Lung (tissue), 11 donors: ENCODE measurements at regions not wholly inside any gene's neighbourhood (a gene's known extent, or its start where the extent isn't known, plus 50 kb on each side); places are given as distances from the start of the nearest gene placed in this dataset.
A peak's percentile ranks its signal among the peaks of the same experiment; 100 is the strongest.

Experiments
- ATAC-seq: fragments of 200-7000 bp; cut with Tn5 transposase; one replicate; pipeline ENCODE4 v1.9.1; 2020; ENCODE audit warnings: moderate number of reproducible peaks; ENCODE audit not compliant: insufficient read depth, low FRiP score
- DNase-seq, 3 donors: peaks; one replicate each; pipeline ENCODE4 v3.0.0-alpha.2; 2013 to 2017
- H3K27ac ChIP-seq, 2 donors: one replicate each; pipeline ENCODE4 v1.5.1; 2013; ENCODE audit warnings: mild to moderate bottlenecking in 2 of 2, moderate library complexity in 2 of 2, control low read depth in 1 of 2, inconsistent platforms in 1 of 2, low read depth in 1 of 2, low read length in 1 of 2
- H3K27me3 ChIP-seq, 3 donors: one replicate each; pipeline ENCODE4 v1.5.1; 2013; ENCODE audit warnings: low read length in 2 of 3; ENCODE audit not compliant: control insufficient read depth in 3 of 3, insufficient read depth in 3 of 3
- H3K36me3 ChIP-seq, 4 donors: one replicate each; pipeline ENCODE4 v1.5.1; 2013; ENCODE audit warnings: low read length in 4 of 4, mild to moderate bottlenecking in 1 of 4, moderate library complexity in 1 of 4; ENCODE audit not compliant: control insufficient read depth in 4 of 4, insufficient read depth in 4 of 4
- H3K4me1 ChIP-seq, 5 donors: one replicate each; pipeline ENCODE4 v1.5.1; 2013; ENCODE audit warnings: low read length in 5 of 5, mild to moderate bottlenecking in 2 of 5, moderate library complexity in 1 of 5; ENCODE audit not compliant: control insufficient read depth in 5 of 5, insufficient read depth in 5 of 5
- H3K4me3 ChIP-seq: one replicate; pipeline ENCODE4 v1.5.1; 2013; ENCODE audit warnings: mild to moderate bottlenecking, control low read depth, moderate library complexity
- H3K9ac ChIP-seq, 2 donors: one replicate each; pipeline ENCODE4 v1.5.1; 2013; ENCODE audit warnings: low read length in 2 of 2, control low read depth in 1 of 2; ENCODE audit not compliant: insufficient read depth in 1 of 2
- H3K9me3 ChIP-seq, 4 donors: one replicate each; pipeline ENCODE4 v1.5.1; 2013; ENCODE audit warnings: low read length in 3 of 4, mild to moderate bottlenecking in 1 of 4, moderate library complexity in 1 of 4; ENCODE audit not compliant: control insufficient read depth in 4 of 4, insufficient read depth in 3 of 4
- WGBS, 2 donors: extraction: QIAGEN DNeasy Blood & Tissue Kit; methylation state at CpG; one replicate each; pipeline ENCODE4 v1.1.7; 2013; 5-methylcytosine and 5-hydroxymethylcytosine counted together
- TF ChIP-seq, protein P1 (sequence below): IDR thresholded peaks from 2 replicates; pipeline ENCODE4 v1.5.1; 2012; ENCODE audit warnings: mild to moderate bottlenecking; ENCODE audit errors: control extremely low read depth, extremely low read depth
- donor health status: control.
- donor health status: control.
- donor health status: Bipolar disorder and iron deficiency.
- donor health status: healthy.
- donor health status: DM: yes; HTN: yes; CAD: no.

DNA sequence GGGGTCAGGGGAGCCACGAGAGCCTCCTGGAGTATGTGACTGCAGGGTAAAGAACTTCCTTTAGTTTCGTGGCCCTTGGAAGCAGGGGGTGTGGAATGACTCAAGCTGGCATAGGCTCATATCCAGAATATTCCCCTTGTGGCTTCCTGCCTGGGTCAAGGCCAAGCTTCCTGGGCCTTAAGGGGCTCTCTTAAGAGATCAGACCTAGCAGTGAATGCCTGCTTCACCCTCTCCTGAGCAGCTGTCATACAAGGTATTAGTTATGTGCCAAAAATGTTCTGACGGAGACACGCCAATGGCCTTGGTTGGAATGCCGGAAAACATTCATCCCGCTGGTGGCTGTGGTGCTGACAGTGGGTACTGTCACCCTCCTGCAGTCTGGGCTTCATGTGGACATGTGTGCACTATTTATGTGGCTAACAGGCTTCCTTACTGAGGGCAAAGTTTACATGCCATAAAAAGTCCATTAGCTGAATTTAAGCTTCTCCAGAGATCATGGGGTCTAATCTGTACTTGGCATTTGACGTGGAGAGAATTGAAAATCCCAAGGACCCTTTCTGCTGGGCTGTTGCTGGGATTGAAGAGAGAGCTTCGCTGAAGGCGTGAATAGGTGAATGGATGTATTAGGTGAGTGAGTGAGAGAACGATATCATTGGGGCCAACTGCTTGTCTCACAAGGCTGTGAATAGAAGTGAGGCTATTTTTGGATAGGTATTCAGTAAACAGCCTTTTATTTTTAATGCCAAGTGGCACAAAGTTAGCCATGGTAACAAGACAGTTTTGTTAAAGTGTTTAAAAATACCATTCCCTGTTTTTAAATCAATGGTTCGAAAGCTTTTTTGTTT lies 156.8 kb downstream of the MACROH2A1 start:
- Histone ChIP-seq H3K4me1 (peaks cover 0 to 37% (median 13%) of the 10 kb centered on the region in 5 donors), H3K4me3 (no peak overlapping the region), H3K9ac (no peak overlapping the region), H3K27ac (peak overlapping the region; percentile 71), H3K9me3 (no peaks in the 10 kb centered on the region), H3K27me3 (peaks cover 0 to 19% (median 4%) of the 10 kb centered on the region in 3 donors), H3K36me3 (no peaks in the 10 kb centered on the region)
- TF ChIP-seq, protein P1, sequence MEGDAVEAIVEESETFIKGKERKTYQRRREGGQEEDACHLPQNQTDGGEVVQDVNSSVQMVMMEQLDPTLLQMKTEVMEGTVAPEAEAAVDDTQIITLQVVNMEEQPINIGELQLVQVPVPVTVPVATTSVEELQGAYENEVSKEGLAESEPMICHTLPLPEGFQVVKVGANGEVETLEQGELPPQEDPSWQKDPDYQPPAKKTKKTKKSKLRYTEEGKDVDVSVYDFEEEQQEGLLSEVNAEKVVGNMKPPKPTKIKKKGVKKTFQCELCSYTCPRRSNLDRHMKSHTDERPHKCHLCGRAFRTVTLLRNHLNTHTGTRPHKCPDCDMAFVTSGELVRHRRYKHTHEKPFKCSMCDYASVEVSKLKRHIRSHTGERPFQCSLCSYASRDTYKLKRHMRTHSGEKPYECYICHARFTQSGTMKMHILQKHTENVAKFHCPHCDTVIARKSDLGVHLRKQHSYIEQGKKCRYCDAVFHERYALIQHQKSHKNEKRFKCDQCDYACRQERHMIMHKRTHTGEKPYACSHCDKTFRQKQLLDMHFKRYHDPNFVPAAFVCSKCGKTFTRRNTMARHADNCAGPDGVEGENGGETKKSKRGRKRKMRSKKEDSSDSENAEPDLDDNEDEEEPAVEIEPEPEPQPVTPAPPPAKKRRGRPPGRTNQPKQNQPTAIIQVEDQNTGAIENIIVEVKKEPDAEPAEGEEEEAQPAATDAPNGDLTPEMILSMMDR, result no peak
- ATAC-seq (peak; percentile 48), DNase-seq (peak in 1 of 3 donors; percentile 11)
- 64 to 74% methylated on average over 11 of the region's 11 CpGs for WGBS, 2 donors

GRCh38 chr5:135241536-135241935 lies 157.5 kb downstream of the MACROH2A1 start:
- H3K4me1 ChIP-seq, result peaks cover 0 to 31% (median 13%) of the 10 kb centered on the region in 5 donors

DNA sequence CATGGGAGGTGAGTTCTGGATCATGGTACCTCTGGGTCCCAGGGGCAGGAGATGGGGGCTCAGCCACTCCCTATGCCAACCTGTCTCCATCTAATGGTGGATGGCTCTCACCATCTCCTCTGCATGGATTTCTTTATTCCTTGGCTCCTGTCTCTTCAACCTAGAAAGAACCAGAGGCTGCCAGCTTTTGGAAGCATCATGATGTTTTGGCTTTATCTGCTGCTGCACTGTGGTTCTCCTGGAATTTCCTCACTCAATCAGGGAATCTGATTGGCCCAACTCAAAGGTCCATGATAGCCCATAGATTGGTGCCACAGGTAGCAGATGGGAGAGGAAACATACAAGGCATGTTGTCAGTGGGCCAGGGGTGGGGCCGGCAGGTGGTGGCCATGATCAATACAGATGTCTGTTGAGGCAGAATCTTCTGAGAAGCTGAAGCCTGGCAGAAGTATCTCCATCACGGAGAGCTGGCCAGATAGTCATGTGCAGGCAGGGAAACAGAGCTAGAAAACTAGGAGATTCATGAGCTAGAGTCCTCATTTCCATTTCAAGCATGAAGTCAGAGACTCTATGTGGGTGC lies 158.2 kb downstream of the MACROH2A1 start:
- no peak overlapping the region for H3K27ac ChIP-seq
- H3K4me3 ChIP-seq, result no peak overlapping the region
- no peaks in the 10 kb centered on the region for H3K9me3 ChIP-seq
- H3K9ac ChIP-seq, result no peak overlapping the region
- peaks cover 0 to 6% (median 5%) of the 10 kb centered on the region in 3 donors for H3K27me3 ChIP-seq
- peaks cover 0 to 34% (median 12%) of the 10 kb centered on the region in 5 donors for H3K4me1 ChIP-seq
- TF ChIP-seq, protein P1, result no peak
- ATAC-seq (no peak), DNase-seq (peak in 1 of 3 donors; percentile 4)
- H3K36me3 ChIP-seq, result no peaks in the 10 kb centered on the region
- WGBS, 2 donors, result 94 to 96% methylated on average over 2 of the region's 2 CpGs

More at GRCh38 chr5:135241536-135241935, 157.5 kb downstream of the MACROH2A1 start:
- H3K9me3 ChIP-seq, result no peaks in the 10 kb centered on the region
- DNase-seq, result peak in 1 of 3 donors; percentile 2
- no peak overlapping the region for H3K9ac ChIP-seq
- H3K27me3 ChIP-seq, result peaks cover 0 to 12% (median 5%) of the 10 kb centered on the region in 3 donors
- H3K27ac ChIP-seq, result peak overlapping the region; percentile 71
- TF ChIP-seq, protein P1, result no peak
- no peaks in the 10 kb centered on the region for H3K36me3 ChIP-seq
- no peak for ATAC-seq
- H3K4me3 ChIP-seq, result no peak overlapping the region
